Panc1 (cell line): ENCODE measurements at regions not wholly inside any gene's neighbourhood (a gene's known extent, or its start where the extent isn't known, plus 50 kb on each side); places are given as distances from the start of the nearest gene placed in this dataset.

ENCODE experiments used
- POLR2AphosphoS5 ChIP-seq: IDR thresholded peaks from 2 replicates; pipeline ENCODE4 v1.6.1; 2012; ENCODE audit warnings: mild to moderate bottlenecking, low read depth, low read length, moderate library complexity
- SIN3A ChIP-seq: IDR thresholded peaks from 2 replicates; pipeline ENCODE4 v1.6.1; 2012; ENCODE audit warnings: low read depth, mild to moderate bottlenecking, low read length, moderate library complexity, borderline replicate concordance; ENCODE audit not compliant: insufficient read depth
- TF ChIP-seq, protein P1 (sequence below): fragments of 450-650 bp; IDR thresholded peaks from 2 replicates; pipeline ENCODE4 v1.5.1; 2017; ENCODE audit warnings: mild to moderate bottlenecking
- TF ChIP-seq, protein P2 (sequence below), 2 experiments: IDR thresholded peaks; 2 replicates each; pipeline ENCODE4 v1.6.1; 2011 to 2012; ENCODE audit warnings: low read depth in 2 of 2, control low read depth in 1 of 2, low read length in 1 of 2, mild to moderate bottlenecking in 1 of 2, moderate library complexity in 1 of 2; ENCODE audit not compliant: insufficient read depth in 1 of 2

DNA sequence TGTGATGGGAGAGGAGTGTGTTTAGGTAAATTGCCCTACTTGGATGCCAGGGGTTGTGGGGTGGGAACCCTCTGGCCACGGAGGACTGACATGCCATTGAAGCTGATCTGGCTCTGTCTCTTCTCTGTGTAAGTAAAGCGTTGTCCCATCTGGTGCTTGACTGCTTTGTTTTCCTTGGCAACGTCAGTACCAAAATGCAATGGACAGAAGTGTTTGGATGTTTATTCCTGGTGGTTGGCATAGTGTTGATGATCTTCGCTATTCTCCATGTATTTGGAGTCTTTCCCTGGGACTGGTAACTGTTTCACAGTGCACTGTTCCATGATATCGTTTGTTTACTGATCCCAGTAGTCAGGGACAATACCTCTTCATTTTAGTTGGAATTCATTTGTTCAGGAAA is 130.5 kb upstream of the MCTP2 start:
- TF ChIP-seq, protein P1, sequence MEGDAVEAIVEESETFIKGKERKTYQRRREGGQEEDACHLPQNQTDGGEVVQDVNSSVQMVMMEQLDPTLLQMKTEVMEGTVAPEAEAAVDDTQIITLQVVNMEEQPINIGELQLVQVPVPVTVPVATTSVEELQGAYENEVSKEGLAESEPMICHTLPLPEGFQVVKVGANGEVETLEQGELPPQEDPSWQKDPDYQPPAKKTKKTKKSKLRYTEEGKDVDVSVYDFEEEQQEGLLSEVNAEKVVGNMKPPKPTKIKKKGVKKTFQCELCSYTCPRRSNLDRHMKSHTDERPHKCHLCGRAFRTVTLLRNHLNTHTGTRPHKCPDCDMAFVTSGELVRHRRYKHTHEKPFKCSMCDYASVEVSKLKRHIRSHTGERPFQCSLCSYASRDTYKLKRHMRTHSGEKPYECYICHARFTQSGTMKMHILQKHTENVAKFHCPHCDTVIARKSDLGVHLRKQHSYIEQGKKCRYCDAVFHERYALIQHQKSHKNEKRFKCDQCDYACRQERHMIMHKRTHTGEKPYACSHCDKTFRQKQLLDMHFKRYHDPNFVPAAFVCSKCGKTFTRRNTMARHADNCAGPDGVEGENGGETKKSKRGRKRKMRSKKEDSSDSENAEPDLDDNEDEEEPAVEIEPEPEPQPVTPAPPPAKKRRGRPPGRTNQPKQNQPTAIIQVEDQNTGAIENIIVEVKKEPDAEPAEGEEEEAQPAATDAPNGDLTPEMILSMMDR = no peak
- TF ChIP-seq POLR2AphosphoS5 (no peak), SIN3A (no peak)
- TF ChIP-seq, protein P2, sequence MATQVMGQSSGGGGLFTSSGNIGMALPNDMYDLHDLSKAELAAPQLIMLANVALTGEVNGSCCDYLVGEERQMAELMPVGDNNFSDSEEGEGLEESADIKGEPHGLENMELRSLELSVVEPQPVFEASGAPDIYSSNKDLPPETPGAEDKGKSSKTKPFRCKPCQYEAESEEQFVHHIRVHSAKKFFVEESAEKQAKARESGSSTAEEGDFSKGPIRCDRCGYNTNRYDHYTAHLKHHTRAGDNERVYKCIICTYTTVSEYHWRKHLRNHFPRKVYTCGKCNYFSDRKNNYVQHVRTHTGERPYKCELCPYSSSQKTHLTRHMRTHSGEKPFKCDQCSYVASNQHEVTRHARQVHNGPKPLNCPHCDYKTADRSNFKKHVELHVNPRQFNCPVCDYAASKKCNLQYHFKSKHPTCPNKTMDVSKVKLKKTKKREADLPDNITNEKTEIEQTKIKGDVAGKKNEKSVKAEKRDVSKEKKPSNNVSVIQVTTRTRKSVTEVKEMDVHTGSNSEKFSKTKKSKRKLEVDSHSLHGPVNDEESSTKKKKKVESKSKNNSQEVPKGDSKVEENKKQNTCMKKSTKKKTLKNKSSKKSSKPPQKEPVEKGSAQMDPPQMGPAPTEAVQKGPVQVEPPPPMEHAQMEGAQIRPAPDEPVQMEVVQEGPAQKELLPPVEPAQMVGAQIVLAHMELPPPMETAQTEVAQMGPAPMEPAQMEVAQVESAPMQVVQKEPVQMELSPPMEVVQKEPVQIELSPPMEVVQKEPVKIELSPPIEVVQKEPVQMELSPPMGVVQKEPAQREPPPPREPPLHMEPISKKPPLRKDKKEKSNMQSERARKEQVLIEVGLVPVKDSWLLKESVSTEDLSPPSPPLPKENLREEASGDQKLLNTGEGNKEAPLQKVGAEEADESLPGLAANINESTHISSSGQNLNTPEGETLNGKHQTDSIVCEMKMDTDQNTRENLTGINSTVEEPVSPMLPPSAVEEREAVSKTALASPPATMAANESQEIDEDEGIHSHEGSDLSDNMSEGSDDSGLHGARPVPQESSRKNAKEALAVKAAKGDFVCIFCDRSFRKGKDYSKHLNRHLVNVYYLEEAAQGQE (IDR thresholded peaks at IDR 0.05; ENCODE audit: insufficient read depth in 1 of 2, low read depth in 2 of 2, low read length in 1 of 2) = no peak
